BE2C (cell line): ENCODE measurements at regions not wholly inside any gene's neighbourhood (a gene's known extent, or its start where the extent isn't known, plus 50 kb on each side); places are given as distances from the start of the nearest gene placed in this dataset.

Experiments used
- DNase-seq: peaks from one replicate; pipeline ENCODE4 v3.0.0-alpha.2; 2020
- H3K27me3 ChIP-seq: fragments of 250-450 bp; sonication (Bioruptor Pico); 2 replicates; pipeline ENCODE4 v1.5.1; 2020; ENCODE audit warnings: mild to moderate bottlenecking
- H3K36me3 ChIP-seq: fragments of 250-450 bp; sonication (Bioruptor Pico); 2 replicates; pipeline ENCODE4 v1.5.1; 2020; ENCODE audit warnings: mild to moderate bottlenecking
- H3K4me1 ChIP-seq: fragments of 250-450 bp; sonication (Bioruptor Pico); 2 replicates; pipeline ENCODE4 v1.5.1; 2020
- H3K4me3 ChIP-seq: 2 replicates; pipeline ENCODE4 v1.5.1; 2011; ENCODE audit warnings: low read depth, low read length
- H3K9me3 ChIP-seq: fragments of 250-450 bp; sonication (Bioruptor Pico); 2 replicates; pipeline ENCODE4 v1.5.1; 2020
- CTCF ChIP-seq: IDR thresholded peaks from 2 replicates; pipeline ENCODE4 v1.5.1; 2012; ENCODE audit warnings: mild to moderate bottlenecking, low read depth, low read length

GRCh38 chr1:221793439-221794078 is 51.7 kb upstream of the DUSP10 start:
- H3K4me1 ChIP-seq: no peaks in the 10 kb centered on the region
- no peaks in the 10 kb centered on the region for H3K9me3 ChIP-seq
- H3K4me3 ChIP-seq: no peak overlapping the region
- no peaks in the 10 kb centered on the region for H3K36me3 ChIP-seq
- no peak for TF ChIP-seq CTCF
- H3K27me3 ChIP-seq: no peaks in the 10 kb centered on the region
- no peak for DNase-seq

GRCh38 chr1:221791846-221792245 is 50.0 kb upstream of the DUSP10 start:
- Histone ChIP-seq H3K27me3 (no peaks in the 10 kb centered on the region), H3K4me3 (no peak overlapping the region), H3K4me1 (no peaks in the 10 kb centered on the region), H3K36me3 (no peaks in the 10 kb centered on the region), H3K9me3 (no peaks in the 10 kb centered on the region)
- DNase-seq: no peak
- no peak for TF ChIP-seq CTCF
